Astrocyte (in vitro differentiated cells and primary cell): ENCODE measurements at regions not wholly inside any gene's neighbourhood (a gene's known extent, or its start where the extent isn't known, plus 50 kb on each side); places are given as distances from the start of the nearest gene placed in this dataset.

Experiments
- DNase-seq: peaks from one replicate; pipeline ENCODE4 v3.0.0-alpha.2; 2010; ENCODE audit warnings: low read depth
- FAIRE-seq: peaks from 2 replicates; lab custom pipeline; 2011; peaks lifted over from hg19 to GRCh38; lab: Jason Lieb, UNC
- H2AFZ ChIP-seq: 2 replicates; pipeline ENCODE4 v1.6.0; 2012; ENCODE audit warnings: low read depth, low read length, inconsistent platforms
- H3K27ac ChIP-seq: 2 replicates; pipeline ENCODE4 v1.5.1; 2011; ENCODE audit warnings: low read depth, low read length, inconsistent platforms
- H3K27me3 ChIP-seq: 2 replicates; pipeline ENCODE4 v1.6.0; 2011; ENCODE audit warnings: low read length, inconsistent platforms; ENCODE audit not compliant: insufficient read depth
- H3K36me3 ChIP-seq: 2 replicates; pipeline ENCODE4 v1.5.1; 2011; ENCODE audit warnings: low read length, inconsistent platforms; ENCODE audit not compliant: insufficient read depth
- H3K4me1 ChIP-seq: 2 replicates; pipeline ENCODE4 v1.5.1; 2011; ENCODE audit warnings: low read length, inconsistent platforms; ENCODE audit not compliant: insufficient read depth
- H3K4me2 ChIP-seq: 2 replicates; pipeline ENCODE4 v1.6.0; 2012; ENCODE audit warnings: low read length, inconsistent platforms
- H3K4me3 ChIP-seq: 2 replicates; pipeline ENCODE4 v1.5.1; 2011; ENCODE audit warnings: low read depth, mild to moderate bottlenecking, low read length, inconsistent platforms; ENCODE audit not compliant: insufficient read depth
- H3K79me2 ChIP-seq: 2 replicates; pipeline ENCODE4 v1.6.0; 2012; ENCODE audit warnings: mild to moderate bottlenecking, low read length, inconsistent platforms; ENCODE audit not compliant: insufficient read depth
- H3K9ac ChIP-seq: 2 replicates; pipeline ENCODE4 v1.6.0; 2012; ENCODE audit warnings: mild to moderate bottlenecking, low read length, inconsistent platforms
- H3K9me3 ChIP-seq: 2 replicates; pipeline ENCODE4 v1.5.1; 2012; ENCODE audit warnings: low read depth, mild to moderate bottlenecking, low read length, inconsistent platforms; ENCODE audit not compliant: insufficient read depth
- H4K20me1 ChIP-seq: 2 replicates; pipeline ENCODE4 v1.6.0; 2012; ENCODE audit warnings: low read length, inconsistent platforms; ENCODE audit not compliant: insufficient read depth
- H3K27ac Mint-ChIP-seq: one replicate; pipeline ENCODE4 v1.8.0; 2021; ENCODE audit warnings: mild to moderate bottlenecking, mixed read lengths; ENCODE audit not compliant: unreplicated experiment
- H3K27me3 Mint-ChIP-seq: one replicate; pipeline ENCODE4 v1.8.0; 2021; ENCODE audit warnings: low read depth, mixed read lengths; ENCODE audit not compliant: unreplicated experiment
- H3K36me3 Mint-ChIP-seq: one replicate; pipeline ENCODE4 v1.8.0; 2021; ENCODE audit warnings: low read depth, mixed read lengths; ENCODE audit not compliant: unreplicated experiment
- H3K4me1 Mint-ChIP-seq: one replicate; pipeline ENCODE4 v1.8.0; 2021; ENCODE audit warnings: low read depth, mixed read lengths; ENCODE audit not compliant: unreplicated experiment
- H3K4me3 Mint-ChIP-seq: one replicate; pipeline ENCODE4 v1.8.0; 2021; ENCODE audit warnings: mild to moderate bottlenecking, moderate library complexity, mixed read lengths; ENCODE audit not compliant: unreplicated experiment
- H3K9me3 Mint-ChIP-seq: one replicate; pipeline ENCODE4 v1.8.0; 2021; ENCODE audit warnings: mild to moderate bottlenecking, mixed read lengths; ENCODE audit not compliant: unreplicated experiment
- EZH2 ChIP-seq: IDR thresholded peaks from 2 replicates; pipeline ENCODE4 v1.6.1; 2012; ENCODE audit warnings: mild to moderate bottlenecking, low read length, inconsistent platforms; ENCODE audit not compliant: insufficient read depth
- TF ChIP-seq, protein P1 (sequence below): IDR thresholded peaks from 2 replicates; pipeline ENCODE4 v1.5.1; 2011; ENCODE audit warnings: low read depth, mild to moderate bottlenecking, inconsistent platforms, low read length, moderate library complexity; ENCODE audit not compliant: insufficient read depth

DNA sequence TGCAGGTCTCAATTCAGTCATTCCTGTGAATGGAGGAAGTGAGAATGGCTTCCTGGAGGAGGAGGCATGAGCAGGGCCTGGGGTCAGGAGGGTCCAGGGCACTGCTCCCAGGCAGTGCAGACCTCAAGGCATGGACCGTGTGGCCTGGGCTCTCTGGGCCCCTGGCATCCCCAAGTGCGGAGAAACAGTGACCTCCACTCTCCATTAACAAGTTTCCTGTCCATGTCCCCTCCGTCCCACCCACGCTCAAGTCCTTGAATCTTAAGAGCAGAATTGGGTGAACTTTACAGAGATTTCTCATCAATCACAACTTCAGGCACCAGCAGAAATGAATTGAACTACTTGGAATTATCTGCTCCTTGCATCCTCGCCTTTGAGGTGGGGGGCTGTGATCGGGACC, 211.1 kb downstream of the NPHP4 start:
- no peak overlapping the region for H3K4me3 Mint-ChIP-seq
- no peak overlapping the region for H3K27ac ChIP-seq
- DNase-seq (no peak), FAIRE-seq (no peak)
- no peaks in the 10 kb centered on the region for H3K27me3 ChIP-seq
- H3K4me3 ChIP-seq = no peak overlapping the region
- no peaks in the 10 kb centered on the region for H3K36me3 Mint-ChIP-seq
- H3K4me1 Mint-ChIP-seq = no peaks in the 10 kb centered on the region
- no peaks in the 10 kb centered on the region for H3K4me1 ChIP-seq
- no peak overlapping the region for H3K9ac ChIP-seq
- no peaks in the 10 kb centered on the region for H4K20me1 ChIP-seq
- H3K27ac Mint-ChIP-seq = no peak overlapping the region
- H3K9me3 ChIP-seq = no peaks in the 10 kb centered on the region
- no peaks in the 10 kb centered on the region for H3K36me3 ChIP-seq
- H3K4me2 ChIP-seq = no peak overlapping the region
- H3K9me3 Mint-ChIP-seq = peaks cover 3% of the 10 kb centered on the region
- TF ChIP-seq EZH2 = no peak
- TF ChIP-seq, protein P1, sequence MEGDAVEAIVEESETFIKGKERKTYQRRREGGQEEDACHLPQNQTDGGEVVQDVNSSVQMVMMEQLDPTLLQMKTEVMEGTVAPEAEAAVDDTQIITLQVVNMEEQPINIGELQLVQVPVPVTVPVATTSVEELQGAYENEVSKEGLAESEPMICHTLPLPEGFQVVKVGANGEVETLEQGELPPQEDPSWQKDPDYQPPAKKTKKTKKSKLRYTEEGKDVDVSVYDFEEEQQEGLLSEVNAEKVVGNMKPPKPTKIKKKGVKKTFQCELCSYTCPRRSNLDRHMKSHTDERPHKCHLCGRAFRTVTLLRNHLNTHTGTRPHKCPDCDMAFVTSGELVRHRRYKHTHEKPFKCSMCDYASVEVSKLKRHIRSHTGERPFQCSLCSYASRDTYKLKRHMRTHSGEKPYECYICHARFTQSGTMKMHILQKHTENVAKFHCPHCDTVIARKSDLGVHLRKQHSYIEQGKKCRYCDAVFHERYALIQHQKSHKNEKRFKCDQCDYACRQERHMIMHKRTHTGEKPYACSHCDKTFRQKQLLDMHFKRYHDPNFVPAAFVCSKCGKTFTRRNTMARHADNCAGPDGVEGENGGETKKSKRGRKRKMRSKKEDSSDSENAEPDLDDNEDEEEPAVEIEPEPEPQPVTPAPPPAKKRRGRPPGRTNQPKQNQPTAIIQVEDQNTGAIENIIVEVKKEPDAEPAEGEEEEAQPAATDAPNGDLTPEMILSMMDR = no peak
- no peak overlapping the region for H2AFZ ChIP-seq
- H3K27me3 Mint-ChIP-seq = peaks cover 11% of the 10 kb centered on the region
- H3K79me2 ChIP-seq = no peaks in the 10 kb centered on the region

DNA sequence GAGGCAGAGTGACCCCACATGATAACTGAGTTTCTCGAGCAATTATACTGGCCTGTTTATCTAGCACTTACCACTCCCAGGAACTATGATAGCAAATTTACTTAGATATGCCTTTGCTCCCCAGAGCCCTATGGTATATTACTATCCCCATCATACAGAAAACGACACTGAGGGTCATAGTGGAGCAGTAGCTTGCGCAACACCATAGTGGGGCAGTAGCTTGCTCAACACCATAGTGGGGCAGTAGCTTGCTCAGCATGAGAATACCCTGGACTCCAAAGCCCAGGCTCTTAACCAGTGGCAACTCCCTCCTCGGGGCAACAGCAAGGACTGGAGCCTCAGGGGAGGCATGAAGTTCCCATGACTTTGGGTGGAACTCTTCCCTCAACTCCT, 211.9 kb downstream of the NPHP4 start:
- Mint-ChIP-seq H3K27ac (no peak overlapping the region), H3K9me3 (peaks cover 3% of the 10 kb centered on the region), H3K4me3 (no peak overlapping the region), H3K36me3 (no peaks in the 10 kb centered on the region), H3K27me3 (peaks cover 11% of the 10 kb centered on the region), H3K4me1 (no peaks in the 10 kb centered on the region)
- FAIRE-seq (no peak), DNase-seq (no peak)
- H2AFZ ChIP-seq = no peak overlapping the region
- no peak overlapping the region for H3K27ac ChIP-seq
- TF ChIP-seq, protein P1 = no peak
- TF ChIP-seq EZH2 = no peak
- H4K20me1 ChIP-seq = no peaks in the 10 kb centered on the region
- H3K27me3 ChIP-seq = no peaks in the 10 kb centered on the region
- no peak overlapping the region for H3K9ac ChIP-seq
- no peak overlapping the region for H3K4me2 ChIP-seq
- no peaks in the 10 kb centered on the region for H3K79me2 ChIP-seq
- no peaks in the 10 kb centered on the region for H3K9me3 ChIP-seq
- no peaks in the 10 kb centered on the region for H3K4me1 ChIP-seq
- H3K36me3 ChIP-seq = no peaks in the 10 kb centered on the region
- no peak overlapping the region for H3K4me3 ChIP-seq

DNA sequence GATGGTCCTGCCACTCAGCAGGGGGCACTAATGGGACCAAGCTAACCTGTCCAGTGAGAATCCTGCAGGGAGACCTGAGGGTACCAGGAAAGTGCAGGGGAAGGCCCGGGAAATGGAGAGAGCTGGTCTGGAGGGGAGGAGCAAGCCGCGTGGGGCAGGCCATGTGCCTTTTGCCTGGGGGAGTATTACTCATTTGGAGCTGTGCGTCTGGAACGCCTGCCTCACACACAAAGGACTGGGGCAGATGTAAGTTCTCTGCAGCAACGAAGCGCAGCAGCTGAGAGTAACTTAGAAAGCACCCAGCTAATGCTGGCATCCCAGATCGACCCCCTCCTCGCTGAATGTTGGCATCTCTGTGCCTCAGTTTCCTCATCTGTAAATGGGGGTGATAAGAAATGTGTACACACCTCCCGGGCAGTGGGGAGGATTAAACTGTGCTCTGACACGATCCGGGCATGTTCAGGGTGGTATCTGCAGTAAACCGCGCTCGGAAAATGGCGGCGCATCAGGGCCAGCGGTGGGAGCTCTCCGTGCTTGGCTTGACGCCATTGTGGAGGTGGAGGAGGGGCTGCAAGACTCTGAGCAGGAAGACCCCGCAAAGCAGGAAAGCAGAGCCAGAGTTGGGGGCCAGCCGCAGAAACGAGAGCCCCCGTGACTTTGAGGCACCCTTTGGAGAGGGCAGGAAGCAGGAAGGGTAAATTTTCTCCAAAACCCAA, 212.5 kb downstream of the NPHP4 start:
- no peaks in the 10 kb centered on the region for H3K27me3 ChIP-seq
- no peaks in the 10 kb centered on the region for H4K20me1 ChIP-seq
- Mint-ChIP-seq H3K4me1 (no peaks in the 10 kb centered on the region), H3K27ac (no peak overlapping the region), H3K9me3 (peaks cover 6% of the 10 kb centered on the region), H3K27me3 (peaks cover 16% of the 10 kb centered on the region), H3K4me3 (no peak overlapping the region), H3K36me3 (no peaks in the 10 kb centered on the region)
- H3K9me3 ChIP-seq = no peaks in the 10 kb centered on the region
- FAIRE-seq = no peak
- H3K9ac ChIP-seq = no peak overlapping the region
- H3K4me2 ChIP-seq = no peak overlapping the region
- H3K4me1 ChIP-seq = no peaks in the 10 kb centered on the region
- H3K36me3 ChIP-seq = no peaks in the 10 kb centered on the region
- no peak for DNase-seq
- TF ChIP-seq EZH2 = no peak
- TF ChIP-seq, protein P1 = no peak
- no peak overlapping the region for H2AFZ ChIP-seq
- no peak overlapping the region for H3K4me3 ChIP-seq
- H3K27ac ChIP-seq = no peak overlapping the region
- no peaks in the 10 kb centered on the region for H3K79me2 ChIP-seq
